ENCODE measurements at regions not wholly inside any gene's neighbourhood (a gene's known extent, or its start where the extent isn't known, plus 50 kb on each side); places are given as distances from the start of the nearest gene placed in this dataset.
"Not testable (repeated sequence)": the region's sequence is repeated elsewhere in the genome, so short reads cannot be mapped to it uniquely, and the experiment has no call there.

DNA sequence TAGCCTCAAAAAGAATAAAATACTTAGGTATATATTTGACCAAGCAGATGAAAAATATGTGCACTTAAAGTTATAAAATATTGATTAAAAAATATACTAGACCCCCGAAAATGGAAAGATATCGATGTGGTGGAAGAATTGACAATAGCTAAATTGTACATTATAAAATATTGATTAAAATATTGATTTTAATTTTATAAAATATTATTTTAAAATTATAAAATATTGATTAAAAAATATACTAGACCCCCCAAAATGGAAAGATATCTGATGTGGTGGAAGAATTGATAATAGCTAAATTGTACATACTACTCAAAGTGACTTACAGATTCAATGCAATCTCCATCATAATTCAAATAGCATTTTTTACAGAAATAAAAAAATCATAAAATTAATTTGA lies 1540.9 kb upstream of the RAG2 start:
- WGBS, 2 experiments (ENCODE audit: insufficient coverage in 2 of 2), result no CpG with 5 or more reads among the region's 2 CpGs
- H3K4me1 ChIP-seq (ENCODE audit: control insufficient read depth, insufficient read depth, low read length, poor library complexity, severe bottlenecking), result no peaks in the 10 kb centered on the region
- H3K27ac ChIP-seq (ENCODE audit: low read depth, low read length, severe bottlenecking), result no peak overlapping the region
- H3K9me3 ChIP-seq (ENCODE audit: control insufficient read depth, low read length), result no peaks in the 10 kb centered on the region
- no peaks in the 10 kb centered on the region for H3K36me3 ChIP-seq (ENCODE audit: control insufficient read depth, insufficient read depth, low read length)
- H3K4me3 ChIP-seq (ENCODE audit: extremely low read depth, insufficient read depth, low read length, poor library complexity, severe bottlenecking), result no peak overlapping the region

DNA sequence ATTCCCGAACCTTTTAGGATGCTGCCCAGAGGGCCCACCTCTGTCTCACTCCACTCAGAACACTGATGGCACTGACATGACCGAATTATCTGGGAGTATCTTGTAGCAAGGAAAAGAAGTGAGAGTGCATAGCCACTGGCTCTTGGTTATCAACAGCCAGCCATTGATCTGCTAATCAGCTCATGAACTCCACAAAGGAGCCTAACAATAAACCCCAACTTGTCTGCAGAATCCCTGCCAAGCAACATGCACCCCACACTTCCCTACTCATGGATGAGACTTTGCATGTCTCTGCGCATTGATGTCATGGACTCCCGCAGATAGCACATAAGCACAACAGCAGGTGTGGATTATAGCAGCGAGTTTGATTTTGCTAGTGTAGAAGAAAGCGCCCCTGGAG lies 1538.9 kb upstream of the RAG2 start:
- WGBS, 2 experiments (ENCODE audit: insufficient coverage in 2 of 2), result 82% methylated on average over 3 of the region's 6 CpGs; no CpG with 5 or more reads in 1 of the 2 experiments
- Histone ChIP-seq H3K36me3 (ENCODE audit: control insufficient read depth, insufficient read depth, low read length) (no peaks in the 10 kb centered on the region), H3K4me1 (ENCODE audit: control insufficient read depth, insufficient read depth, low read length, poor library complexity, severe bottlenecking) (no peaks in the 10 kb centered on the region), H3K27ac (ENCODE audit: low read depth, low read length, severe bottlenecking) (no peak overlapping the region), H3K4me3 (ENCODE audit: extremely low read depth, insufficient read depth, low read length, poor library complexity, severe bottlenecking) (no peak overlapping the region), H3K9me3 (ENCODE audit: control insufficient read depth, low read length) (no peaks in the 10 kb centered on the region)

DNA sequence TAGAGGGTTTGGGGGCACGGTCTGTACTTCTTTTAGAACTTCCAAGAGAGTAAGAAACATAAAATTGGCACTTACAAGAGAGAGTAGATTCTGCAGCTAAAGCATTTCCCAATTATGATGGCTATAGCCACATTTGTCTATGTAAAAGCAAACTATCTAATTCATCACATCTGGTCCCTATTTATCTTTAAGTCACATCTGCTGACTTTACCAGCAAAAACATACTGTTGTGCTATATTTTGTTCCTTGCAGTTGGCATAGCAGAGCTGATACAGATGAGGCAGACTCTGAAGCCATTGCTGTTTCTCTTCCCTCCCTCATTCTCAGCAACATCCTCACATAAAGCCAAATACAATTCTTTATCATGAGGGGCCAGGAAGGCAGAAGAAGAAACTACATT lies 1533.5 kb upstream of the RAG2 start:
- H3K9me3 ChIP-seq (ENCODE audit: control insufficient read depth, low read length), result no peaks in the 10 kb centered on the region
- H3K4me1 ChIP-seq (ENCODE audit: control insufficient read depth, insufficient read depth, low read length, poor library complexity, severe bottlenecking), result no peaks in the 10 kb centered on the region
- H3K27ac ChIP-seq (ENCODE audit: low read depth, low read length, severe bottlenecking), result no peak overlapping the region
- no peaks in the 10 kb centered on the region for H3K36me3 ChIP-seq (ENCODE audit: control insufficient read depth, insufficient read depth, low read length)
- no CpG with 5 or more reads among the region's 1 CpG for WGBS, 2 experiments (ENCODE audit: insufficient coverage in 2 of 2)
- H3K4me3 ChIP-seq (ENCODE audit: extremely low read depth, insufficient read depth, low read length, poor library complexity, severe bottlenecking), result no peak overlapping the region

DNA sequence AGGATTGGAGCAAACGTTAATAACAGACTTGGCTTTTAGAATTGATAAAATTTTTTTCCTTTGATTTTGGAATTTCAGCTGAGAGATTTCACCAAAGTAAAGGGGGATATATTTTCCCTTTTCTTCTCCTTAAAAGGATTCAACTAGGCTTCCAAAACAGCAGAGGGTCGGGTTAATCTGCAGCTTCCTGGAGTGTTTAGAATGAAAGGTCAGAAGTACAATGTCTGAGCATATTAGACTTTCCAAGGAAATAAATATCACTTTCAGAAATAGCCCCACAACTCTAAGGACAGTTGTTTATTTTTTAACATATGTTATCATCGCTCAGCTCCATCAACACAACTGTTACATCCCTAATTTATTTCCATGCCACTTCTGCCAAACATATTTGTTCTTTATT lies 1532.9 kb upstream of the RAG2 start:
- no peak overlapping the region for H3K4me3 ChIP-seq (ENCODE audit: extremely low read depth, insufficient read depth, low read length, poor library complexity, severe bottlenecking)
- H3K36me3 ChIP-seq (ENCODE audit: control insufficient read depth, insufficient read depth, low read length), result no peaks in the 10 kb centered on the region
- whole genome bisulfite sequencing, 2 experiments (ENCODE audit: insufficient coverage in 2 of 2), result 60 to 70% methylated on average over 1 to 2 of the region's 3 CpGs
- H3K27ac ChIP-seq (ENCODE audit: low read depth, low read length, severe bottlenecking), result no peak overlapping the region
- H3K9me3 ChIP-seq (ENCODE audit: control insufficient read depth, low read length), result no peaks in the 10 kb centered on the region
- H3K4me1 ChIP-seq (ENCODE audit: control insufficient read depth, insufficient read depth, low read length, poor library complexity, severe bottlenecking), result no peaks in the 10 kb centered on the region

DNA sequence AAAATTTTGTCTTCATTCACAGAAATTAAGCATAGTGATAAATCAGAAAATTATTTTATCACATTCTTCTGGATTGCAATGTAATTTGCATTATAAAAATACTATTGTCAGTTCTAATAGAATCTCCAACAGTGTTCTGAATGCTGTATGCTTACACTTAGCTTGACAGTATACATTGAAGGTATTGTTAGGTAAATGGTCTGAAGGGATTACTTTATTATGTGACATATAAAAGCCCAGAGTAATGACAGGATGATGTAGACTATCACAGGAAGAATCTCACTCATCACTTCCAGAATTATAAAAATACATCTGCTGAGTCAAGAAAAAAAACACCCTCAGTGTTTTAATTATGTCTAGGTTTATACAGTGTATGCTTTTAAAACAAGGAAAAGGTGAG lies 1532.5 kb upstream of the RAG2 start:
- no peaks in the 10 kb centered on the region for H3K4me1 ChIP-seq (ENCODE audit: control insufficient read depth, insufficient read depth, low read length, poor library complexity, severe bottlenecking)
- H3K4me3 ChIP-seq (ENCODE audit: extremely low read depth, insufficient read depth, low read length, poor library complexity, severe bottlenecking), result no peak overlapping the region
- no peak overlapping the region for H3K27ac ChIP-seq (ENCODE audit: low read depth, low read length, severe bottlenecking)
- no peaks in the 10 kb centered on the region for H3K9me3 ChIP-seq (ENCODE audit: control insufficient read depth, low read length)
- H3K36me3 ChIP-seq (ENCODE audit: control insufficient read depth, insufficient read depth, low read length), result no peaks in the 10 kb centered on the region

DNA sequence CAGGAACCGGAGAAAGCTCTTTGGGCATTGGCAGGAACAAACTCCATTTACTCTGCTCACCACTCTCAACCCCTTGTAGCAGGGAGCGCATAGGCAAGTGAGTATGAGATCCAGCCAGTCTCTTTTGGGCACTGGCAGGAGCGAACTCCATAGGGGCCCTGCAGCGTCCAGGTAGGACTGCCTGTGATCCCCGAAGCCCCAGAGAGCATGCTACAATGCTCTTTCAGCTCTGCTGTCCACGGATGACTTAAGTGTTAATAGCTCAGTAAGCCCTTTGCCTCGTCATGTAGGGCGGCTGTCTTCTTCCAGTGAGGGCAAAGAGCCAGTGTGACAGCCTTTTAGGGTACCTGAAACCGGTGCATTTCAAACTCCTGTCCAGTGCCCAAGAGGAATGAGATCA lies 1525.6 kb upstream of the RAG2 start:
- Histone ChIP-seq H3K9me3 (ENCODE audit: control insufficient read depth, low read length) (no peaks in the 10 kb centered on the region), H3K36me3 (ENCODE audit: control insufficient read depth, insufficient read depth, low read length) (no peaks in the 10 kb centered on the region)
- WGBS, 2 experiments (ENCODE audit: insufficient coverage in 2 of 2), result 80 to 86% methylated on average over 8 to 9 of the region's 9 CpGs

DNA sequence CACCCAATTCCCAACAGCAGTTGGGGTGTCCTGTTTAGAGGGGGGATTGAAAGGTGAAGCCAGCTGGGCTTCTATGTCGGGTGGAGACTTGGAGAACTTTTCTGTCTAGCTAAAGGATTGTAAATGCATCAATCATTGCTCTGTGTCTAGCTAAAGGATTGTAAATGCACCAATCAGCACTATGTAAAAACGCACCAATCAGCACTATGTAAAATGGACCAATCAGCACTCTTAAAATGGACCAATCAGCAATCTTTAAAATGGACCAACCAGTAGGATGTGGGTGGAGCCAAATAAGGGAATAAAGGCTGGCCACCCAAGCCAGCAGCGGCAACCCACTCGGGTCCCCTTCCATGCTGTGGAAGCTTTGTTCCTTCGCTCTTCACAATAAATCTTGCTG lies 1518.6 kb upstream of the RAG2 start:
- not testable (repeated sequence) for H3K4me3 ChIP-seq (ENCODE audit: extremely low read depth, insufficient read depth, low read length, poor library complexity, severe bottlenecking); H3K4me1 ChIP-seq (ENCODE audit: control insufficient read depth, insufficient read depth, low read length, poor library complexity, severe bottlenecking); H3K36me3 ChIP-seq (ENCODE audit: control insufficient read depth, insufficient read depth, low read length); H3K27ac ChIP-seq (ENCODE audit: low read depth, low read length, severe bottlenecking); H3K9me3 ChIP-seq (ENCODE audit: control insufficient read depth, low read length)
- 90 to 100% methylated on average over 3 to 4 of the region's 5 CpGs for WGBS, 2 experiments (ENCODE audit: insufficient coverage in 2 of 2)

More for the DNA sequence above, 1525.6 kb upstream of the RAG2 start:
- Histone ChIP-seq H3K4me3 (ENCODE audit: extremely low read depth, insufficient read depth, low read length, poor library complexity, severe bottlenecking) (no peak overlapping the region), H3K4me1 (ENCODE audit: control insufficient read depth, insufficient read depth, low read length, poor library complexity, severe bottlenecking) (no peaks in the 10 kb centered on the region), H3K27ac (ENCODE audit: low read depth, low read length, severe bottlenecking) (no peak overlapping the region)

DNA sequence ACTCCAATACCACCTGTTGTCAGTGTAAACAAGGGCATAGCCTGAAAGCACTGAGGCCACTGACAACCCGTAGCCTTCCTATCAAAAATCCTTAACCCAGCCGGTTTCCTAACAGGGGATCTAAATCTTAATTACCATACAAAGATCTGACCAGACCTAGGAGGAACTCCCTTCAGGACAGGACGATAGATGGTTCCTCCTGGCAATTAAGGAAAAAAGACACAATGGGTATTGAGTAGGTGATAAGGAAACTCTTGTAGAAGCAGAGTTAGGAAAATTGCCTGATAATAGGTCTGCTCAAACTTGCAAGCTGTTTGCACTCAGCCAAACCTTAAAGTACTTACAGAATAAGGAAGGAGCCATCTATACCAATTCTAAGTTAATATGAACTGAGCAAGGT lies 1517.3 kb upstream of the RAG2 start:
- H3K27ac ChIP-seq (ENCODE audit: low read depth, low read length, severe bottlenecking); H3K36me3 ChIP-seq (ENCODE audit: control insufficient read depth, insufficient read depth, low read length); H3K9me3 ChIP-seq (ENCODE audit: control insufficient read depth, low read length); H3K4me1 ChIP-seq (ENCODE audit: control insufficient read depth, insufficient read depth, low read length, poor library complexity, severe bottlenecking); H3K4me3 ChIP-seq (ENCODE audit: extremely low read depth, insufficient read depth, low read length, poor library complexity, severe bottlenecking): not testable (repeated sequence)
- 86 to 90% methylated on average over 1 to 3 of the region's 3 CpGs for WGBS, 2 experiments (ENCODE audit: insufficient coverage in 2 of 2)

DNA sequence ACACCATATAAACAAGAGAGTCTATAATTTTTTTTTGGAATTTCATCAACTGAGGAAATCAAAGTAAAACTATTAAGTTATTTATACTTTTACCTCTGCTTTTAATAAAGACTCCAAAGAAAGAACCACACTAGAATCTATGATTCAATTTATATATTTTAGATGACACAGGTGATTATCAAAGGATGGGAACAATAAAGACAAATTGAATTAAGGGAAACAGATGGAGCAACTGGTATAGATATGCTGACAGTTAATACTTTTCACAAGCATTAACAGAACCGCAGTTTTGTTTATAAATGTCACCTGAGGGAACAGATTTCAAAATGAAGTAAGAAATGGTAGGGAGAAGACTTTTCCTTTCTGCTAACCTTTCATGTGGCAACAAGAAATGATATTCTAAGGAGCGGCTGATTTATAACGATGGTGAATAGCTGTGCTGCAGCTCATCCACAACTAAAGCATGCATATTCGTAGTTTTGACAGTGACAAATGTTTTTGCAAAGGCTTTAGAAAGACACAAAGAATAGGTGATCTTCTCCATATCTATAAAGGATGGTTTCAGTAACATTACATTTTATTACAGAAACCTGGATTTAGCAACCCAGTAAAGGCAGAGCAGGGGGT lies 1502.9 kb upstream of the RAG2 start:
- 80% methylated on average over 1 of the region's 4 CpGs; no CpG with 5 or more reads in 1 of the 2 experiments for WGBS, 2 experiments (ENCODE audit: insufficient coverage in 2 of 2)
- Histone ChIP-seq H3K27ac (ENCODE audit: low read depth, low read length, severe bottlenecking) (no peak overlapping the region), H3K4me1 (ENCODE audit: control insufficient read depth, insufficient read depth, low read length, poor library complexity, severe bottlenecking) (no peaks in the 10 kb centered on the region), H3K36me3 (ENCODE audit: control insufficient read depth, insufficient read depth, low read length) (no peaks in the 10 kb centered on the region), H3K4me3 (ENCODE audit: extremely low read depth, insufficient read depth, low read length, poor library complexity, severe bottlenecking) (no peak overlapping the region), H3K9me3 (ENCODE audit: control insufficient read depth, low read length) (no peaks in the 10 kb centered on the region)

DNA sequence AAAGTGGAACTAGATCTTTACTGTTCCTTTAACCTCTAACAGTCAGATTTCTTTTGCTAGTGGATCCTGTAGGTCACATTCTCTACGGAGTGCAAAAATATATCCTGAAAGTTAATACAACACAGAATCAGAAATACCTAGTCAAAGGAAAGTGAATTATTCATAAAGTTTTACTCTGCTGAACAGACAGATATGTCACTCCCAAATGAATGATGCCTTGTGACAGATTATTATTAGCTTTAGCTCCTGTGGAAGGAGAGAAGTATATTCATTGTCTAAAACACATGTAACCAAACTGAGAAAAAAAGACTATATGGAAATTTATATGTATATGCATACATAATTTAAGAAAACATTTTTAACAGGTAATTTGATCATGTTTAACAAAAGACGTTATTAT lies 1497.2 kb upstream of the RAG2 start:
- Histone ChIP-seq H3K4me3 (ENCODE audit: extremely low read depth, insufficient read depth, low read length, poor library complexity, severe bottlenecking) (no peak overlapping the region), H3K27ac (ENCODE audit: low read depth, low read length, severe bottlenecking) (no peak overlapping the region), H3K36me3 (ENCODE audit: control insufficient read depth, insufficient read depth, low read length) (no peaks in the 10 kb centered on the region), H3K4me1 (ENCODE audit: control insufficient read depth, insufficient read depth, low read length, poor library complexity, severe bottlenecking) (no peaks in the 10 kb centered on the region), H3K9me3 (ENCODE audit: control insufficient read depth, low read length) (no peaks in the 10 kb centered on the region)
- no CpG with 5 or more reads among the region's 2 CpGs for WGBS, 2 experiments (ENCODE audit: insufficient coverage in 2 of 2)

DNA sequence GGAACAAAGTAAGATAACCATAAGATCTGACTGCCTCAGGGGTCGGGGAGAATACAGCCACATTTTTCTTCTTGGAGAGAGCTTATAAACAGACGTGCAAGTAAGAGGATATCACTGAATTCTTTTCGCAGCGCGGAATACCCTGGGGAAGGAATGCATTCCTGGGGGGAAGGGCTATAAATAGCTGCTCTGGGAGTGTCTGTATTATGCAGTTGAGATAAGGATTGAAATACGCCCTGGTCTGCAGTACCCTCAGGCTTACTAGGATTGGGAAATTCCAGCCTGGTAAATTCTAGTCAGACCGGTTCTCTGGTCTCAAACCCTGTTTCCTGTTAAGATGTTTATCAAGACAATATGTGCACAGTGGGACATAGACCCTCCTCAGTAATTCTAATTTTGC lies 1491.7 kb upstream of the RAG2 start:
- peaks cover 2% of the 10 kb centered on the region for H3K4me1 ChIP-seq (ENCODE audit: control insufficient read depth, insufficient read depth, low read length, poor library complexity, severe bottlenecking)
- H3K27ac ChIP-seq (ENCODE audit: low read depth, low read length, severe bottlenecking), result peak overlapping the region; percentile 25
- 79 to 84% methylated on average over 6 to 7 of the region's 7 CpGs for WGBS, 2 experiments (ENCODE audit: insufficient coverage in 2 of 2)

More for the DNA sequence above, 1491.7 kb upstream of the RAG2 start:
- no peaks in the 10 kb centered on the region for H3K36me3 ChIP-seq (ENCODE audit: control insufficient read depth, insufficient read depth, low read length)
- H3K4me3 ChIP-seq (ENCODE audit: extremely low read depth, insufficient read depth, low read length, poor library complexity, severe bottlenecking), result no peak overlapping the region
- no peaks in the 10 kb centered on the region for H3K9me3 ChIP-seq (ENCODE audit: control insufficient read depth, low read length)
